ENCODE measurements at regions not wholly inside any gene's neighbourhood (a gene's known extent, or its start where the extent isn't known, plus 50 kb on each side); places are given as distances from the start of the nearest gene placed in this dataset.
"Not testable (repeated sequence)": the region's sequence is repeated elsewhere in the genome, so short reads cannot be mapped to it uniquely, and the experiment has no call there.

GRCh38 chr7:109479388-109479787 is 909.7 kb downstream of the DNAJB9 start:
- Histone ChIP-seq H3K4me1 (ENCODE audit: control insufficient read depth, insufficient read depth, low read length) (no peaks in the 10 kb centered on the region), H3K36me3 (ENCODE audit: control insufficient read depth, insufficient read depth, low read length) (no peaks in the 10 kb centered on the region), H3K27me3 (ENCODE audit: control insufficient read depth, insufficient read depth, low read length) (no peaks in the 10 kb centered on the region), H3K27ac (ENCODE audit: low read length) (no peak overlapping the region), H3K4me3 (ENCODE audit: low read length) (no peak overlapping the region), H3K9me3 (ENCODE audit: control insufficient read depth, insufficient read depth, low read length) (no peaks in the 10 kb centered on the region)
- WGBS (ENCODE audit: insufficient coverage, insufficient read length): no CpG with 5 or more reads among the region's 2 CpGs
- DNase-seq (ENCODE audit: low read depth, low spot score): no peak

DNA sequence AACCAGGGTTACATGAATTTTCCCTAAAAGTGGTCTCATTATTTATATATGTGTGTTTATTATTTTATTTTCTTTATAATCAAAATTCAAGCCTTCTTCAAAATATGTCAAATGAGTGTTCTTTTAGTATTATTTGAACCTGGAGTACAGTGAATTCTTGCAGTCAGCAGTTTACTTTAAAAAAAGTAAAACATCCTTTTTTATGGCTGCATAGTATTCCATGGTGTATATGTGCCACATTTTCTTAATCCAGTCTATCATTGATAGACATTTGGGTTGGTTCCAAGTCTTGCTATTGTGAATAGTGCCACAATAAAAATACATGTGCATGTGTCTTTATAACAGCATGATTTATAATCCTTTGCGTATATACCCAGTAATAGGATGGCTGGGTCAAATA is 920.9 kb downstream of the DNAJB9 start:
- not testable (repeated sequence) for H3K27me3 ChIP-seq (ENCODE audit: control insufficient read depth, insufficient read depth, low read length); H3K4me3 ChIP-seq (ENCODE audit: low read length); DNase-seq (ENCODE audit: low read depth, low spot score); H3K27ac ChIP-seq (ENCODE audit: low read length); H3K36me3 ChIP-seq (ENCODE audit: control insufficient read depth, insufficient read depth, low read length); H3K9me3 ChIP-seq (ENCODE audit: control insufficient read depth, insufficient read depth, low read length); H3K4me1 ChIP-seq (ENCODE audit: control insufficient read depth, insufficient read depth, low read length)
- no CpG with 5 or more reads among the region's 1 CpG for WGBS (ENCODE audit: insufficient coverage, insufficient read length)

- Histone ChIP-seq H3K4me1 (ENCODE audit: control insufficient read depth, insufficient read depth, low read length) (no peaks in the 10 kb centered on the region), H3K4me3 (ENCODE audit: low read length) (no peak overlapping the region), H3K36me3 (ENCODE audit: control insufficient read depth, insufficient read depth, low read length) (no peaks in the 10 kb centered on the region), H3K27me3 (ENCODE audit: control insufficient read depth, insufficient read depth, low read length) (no peaks in the 10 kb centered on the region), H3K9me3 (ENCODE audit: control insufficient read depth, insufficient read depth, low read length) (no peaks in the 10 kb centered on the region), H3K27ac (ENCODE audit: low read length) (no peak overlapping the region)
- no peak for DNase-seq (ENCODE audit: low read depth, low spot score)
- no CpG with 5 or more reads among the region's 5 CpGs for WGBS (ENCODE audit: insufficient coverage, insufficient read length)
Observed at GRCh38 chr7:109497053-109497452, 927.4 kb downstream of the DNAJB9 start.

GRCh38 chr7:109498131-109498530 is 928.5 kb downstream of the DNAJB9 start:
- Histone ChIP-seq H3K27ac (ENCODE audit: low read length) (no peak overlapping the region), H3K36me3 (ENCODE audit: control insufficient read depth, insufficient read depth, low read length) (no peaks in the 10 kb centered on the region), H3K4me1 (ENCODE audit: control insufficient read depth, insufficient read depth, low read length) (no peaks in the 10 kb centered on the region), H3K9me3 (ENCODE audit: control insufficient read depth, insufficient read depth, low read length) (no peaks in the 10 kb centered on the region), H3K27me3 (ENCODE audit: control insufficient read depth, insufficient read depth, low read length) (no peaks in the 10 kb centered on the region), H3K4me3 (ENCODE audit: low read length) (no peak overlapping the region)
- no peak for DNase-seq (ENCODE audit: low read depth, low spot score)
- WGBS (ENCODE audit: insufficient coverage, insufficient read length): no CpG with 5 or more reads among the region's 2 CpGs

DNA sequence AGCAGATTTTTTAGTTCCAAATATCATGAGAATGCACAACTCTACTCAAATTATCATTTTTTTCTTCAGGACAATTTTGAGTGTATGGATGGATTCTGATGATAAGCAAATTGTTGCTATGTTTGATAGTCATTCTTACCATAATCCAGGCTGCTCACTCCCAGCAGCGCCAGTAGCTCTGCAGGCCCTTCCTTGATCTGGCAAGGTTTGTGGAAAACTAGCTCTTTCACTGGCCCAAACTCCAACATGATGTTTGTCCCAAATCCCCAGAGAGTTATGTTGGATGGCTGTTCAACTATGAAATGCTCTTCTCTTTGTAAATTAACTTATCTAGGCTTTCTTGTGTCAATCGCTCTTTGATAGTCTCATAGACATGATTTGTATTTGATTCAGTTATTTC is 933.7 kb downstream of the DNAJB9 start:
- Histone ChIP-seq H3K27me3 (ENCODE audit: control insufficient read depth, insufficient read depth, low read length) (no peaks in the 10 kb centered on the region), H3K9me3 (ENCODE audit: control insufficient read depth, insufficient read depth, low read length) (no peaks in the 10 kb centered on the region), H3K4me3 (ENCODE audit: low read length) (no peak overlapping the region), H3K27ac (ENCODE audit: low read length) (no peak overlapping the region), H3K4me1 (ENCODE audit: control insufficient read depth, insufficient read depth, low read length) (no peaks in the 10 kb centered on the region), H3K36me3 (ENCODE audit: control insufficient read depth, insufficient read depth, low read length) (no peaks in the 10 kb centered on the region)
- no peak for DNase-seq (ENCODE audit: low read depth, low spot score)
- no CpG with 5 or more reads among the region's 2 CpGs for WGBS (ENCODE audit: insufficient coverage, insufficient read length)

DNA sequence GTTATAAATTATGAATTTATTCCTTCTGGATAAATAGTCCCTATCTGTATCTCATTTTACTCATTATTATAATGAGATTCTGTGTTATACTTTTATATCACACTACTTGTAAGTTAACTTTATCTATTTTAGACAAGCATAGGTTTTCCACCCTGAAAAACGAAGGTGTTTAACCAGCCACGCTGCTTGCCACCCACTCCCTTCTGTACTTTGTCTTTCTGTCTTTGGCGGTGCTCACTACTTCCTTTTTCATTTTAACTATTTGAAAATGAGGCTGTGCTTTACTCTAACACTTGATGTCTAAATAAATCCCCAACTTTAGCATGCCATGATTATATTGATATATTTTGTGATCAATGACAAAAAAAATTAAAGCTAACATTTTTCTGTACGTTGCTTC is 952.9 kb downstream of the DNAJB9 start:
- Histone ChIP-seq H3K4me1 (ENCODE audit: control insufficient read depth, insufficient read depth, low read length) (no peaks in the 10 kb centered on the region), H3K27me3 (ENCODE audit: control insufficient read depth, insufficient read depth, low read length) (no peaks in the 10 kb centered on the region), H3K9me3 (ENCODE audit: control insufficient read depth, insufficient read depth, low read length) (no peaks in the 10 kb centered on the region), H3K4me3 (ENCODE audit: low read length) (no peak overlapping the region), H3K36me3 (ENCODE audit: control insufficient read depth, insufficient read depth, low read length) (no peaks in the 10 kb centered on the region), H3K27ac (ENCODE audit: low read length) (no peak overlapping the region)
- DNase-seq (ENCODE audit: low read depth, low spot score): no peak
- no CpG with 5 or more reads among the region's 4 CpGs for WGBS (ENCODE audit: insufficient coverage, insufficient read length)

DNA sequence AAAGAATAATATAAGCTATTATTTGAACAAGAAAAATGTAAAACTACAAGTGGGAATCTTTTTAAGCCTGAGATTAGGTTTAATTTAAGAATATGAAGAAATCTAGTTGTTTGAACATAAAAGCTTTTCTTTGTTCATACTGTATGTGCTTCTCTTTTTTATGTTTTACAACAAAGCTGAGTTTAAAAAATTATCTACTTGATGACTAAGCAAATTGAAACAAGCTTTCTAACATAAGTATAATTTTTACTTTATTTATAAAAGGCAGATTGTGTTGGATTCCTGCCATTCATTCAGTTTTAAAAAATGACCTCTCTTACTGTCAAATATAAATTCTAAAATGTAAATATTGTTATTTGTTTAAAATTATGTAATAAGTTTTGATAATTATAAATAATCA is 958.2 kb downstream of the DNAJB9 start:
- no peaks in the 10 kb centered on the region for H3K27me3 ChIP-seq (ENCODE audit: control insufficient read depth, insufficient read depth, low read length)
- H3K36me3 ChIP-seq (ENCODE audit: control insufficient read depth, insufficient read depth, low read length): no peaks in the 10 kb centered on the region

DNA sequence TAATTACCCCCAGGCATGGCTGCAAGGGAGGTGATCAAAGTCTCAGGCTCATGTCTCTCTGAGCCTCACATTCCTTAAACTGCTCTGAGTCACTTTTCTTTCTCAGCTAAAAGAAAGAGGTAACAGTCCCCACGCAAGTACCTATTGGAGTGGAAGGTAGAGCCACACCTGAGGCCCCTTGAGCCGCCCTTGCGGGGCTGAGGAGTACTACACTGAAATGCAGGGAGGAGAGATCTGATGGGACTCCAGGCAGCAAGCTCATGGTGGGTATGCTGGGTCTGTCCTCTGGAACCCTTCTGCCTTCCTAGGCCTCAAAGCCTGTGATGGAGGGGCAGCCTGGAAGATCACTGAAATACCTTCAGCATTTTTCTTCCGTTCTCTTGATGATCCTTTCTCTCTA is 960.0 kb downstream of the DNAJB9 start:
- Histone ChIP-seq H3K4me1 (ENCODE audit: control insufficient read depth, insufficient read depth, low read length) (no peaks in the 10 kb centered on the region; the same call in 1 of the 2 replicates), H3K4me3 (ENCODE audit: low read length) (no peak overlapping the region), H3K9me3 (ENCODE audit: control insufficient read depth, insufficient read depth, low read length) (no peaks in the 10 kb centered on the region), H3K27ac (ENCODE audit: low read length) (no peak overlapping the region), H3K36me3 (ENCODE audit: control insufficient read depth, insufficient read depth, low read length) (no peaks in the 10 kb centered on the region), H3K27me3 (ENCODE audit: control insufficient read depth, insufficient read depth, low read length) (no peaks in the 10 kb centered on the region)
- no CpG with 5 or more reads among the region's 4 CpGs for WGBS (ENCODE audit: insufficient coverage, insufficient read length)
- no peak for DNase-seq (ENCODE audit: low read depth, low spot score)

More for the DNA sequence above, 958.2 kb downstream of the DNAJB9 start:
- no peaks in the 10 kb centered on the region for H3K9me3 ChIP-seq (ENCODE audit: control insufficient read depth, insufficient read depth, low read length)
- H3K27ac ChIP-seq (ENCODE audit: low read length): no peak overlapping the region
- no peaks in the 10 kb centered on the region; the same call in 1 of the 2 replicates for H3K4me1 ChIP-seq (ENCODE audit: control insufficient read depth, insufficient read depth, low read length)
- no peak overlapping the region for H3K4me3 ChIP-seq (ENCODE audit: low read length)
- no peak for DNase-seq (ENCODE audit: low read depth, low spot score)

DNA sequence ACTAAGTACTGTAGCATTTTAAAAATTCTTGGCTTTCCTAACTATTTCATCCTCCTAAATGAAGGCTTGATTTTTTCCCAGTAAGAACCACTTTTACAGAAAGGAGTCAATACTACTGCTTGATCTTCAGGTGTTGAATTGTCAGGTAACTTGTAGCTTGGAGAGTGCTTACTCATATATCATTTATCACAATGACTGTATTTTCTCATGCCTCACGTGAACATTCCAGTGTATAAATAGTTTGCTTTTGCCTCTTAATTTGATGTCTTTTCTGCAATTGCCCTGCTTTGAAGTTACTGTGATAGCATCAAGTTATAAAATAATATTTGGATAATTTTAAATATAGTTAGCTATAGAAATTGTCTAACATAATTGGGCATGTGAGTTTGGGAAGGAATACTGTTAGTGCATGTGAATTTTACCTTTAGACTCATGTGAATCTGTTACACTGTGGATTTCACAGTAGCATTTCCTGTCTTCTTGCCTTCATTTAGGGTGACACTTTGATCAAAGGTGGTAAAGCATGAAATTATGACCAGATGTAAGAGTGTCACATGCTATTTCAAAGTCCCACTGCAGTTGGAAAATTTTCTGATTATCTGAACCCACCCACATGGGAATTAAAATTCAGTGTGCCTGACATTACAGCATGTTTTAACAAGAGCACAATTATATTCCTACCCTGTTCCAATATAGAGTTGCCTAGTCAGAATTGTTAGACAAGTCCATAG is 962.8 kb downstream of the DNAJB9 start:
- no peaks in the 10 kb centered on the region; the same call in 1 of the 2 replicates for H3K4me1 ChIP-seq (ENCODE audit: control insufficient read depth, insufficient read depth, low read length)
- DNase-seq (ENCODE audit: low read depth, low spot score): no peak
- WGBS (ENCODE audit: insufficient coverage, insufficient read length): no CpG with 5 or more reads among the region's 1 CpG
- no peak overlapping the region for H3K27ac ChIP-seq (ENCODE audit: low read length)
- no peaks in the 10 kb centered on the region for H3K9me3 ChIP-seq (ENCODE audit: control insufficient read depth, insufficient read depth, low read length)
- no peaks in the 10 kb centered on the region for H3K36me3 ChIP-seq (ENCODE audit: control insufficient read depth, insufficient read depth, low read length)
- no peak overlapping the region for H3K4me3 ChIP-seq (ENCODE audit: low read length)
- H3K27me3 ChIP-seq (ENCODE audit: control insufficient read depth, insufficient read depth, low read length): no peaks in the 10 kb centered on the region

- H3K4me1 ChIP-seq (ENCODE audit: control insufficient read depth, insufficient read depth, low read length): no peaks in the 10 kb centered on the region
- no peaks in the 10 kb centered on the region for H3K9me3 ChIP-seq (ENCODE audit: control insufficient read depth, insufficient read depth, low read length)
- no peaks in the 10 kb centered on the region for H3K36me3 ChIP-seq (ENCODE audit: control insufficient read depth, insufficient read depth, low read length)
- DNase-seq (ENCODE audit: low read depth, low spot score): no peak
- H3K27me3 ChIP-seq (ENCODE audit: control insufficient read depth, insufficient read depth, low read length): no peaks in the 10 kb centered on the region
- H3K27ac ChIP-seq (ENCODE audit: low read length): no peak overlapping the region
- no CpG with 5 or more reads among the region's 3 CpGs for WGBS (ENCODE audit: insufficient coverage, insufficient read length)
- H3K4me3 ChIP-seq (ENCODE audit: low read length): no peak overlapping the region
Observed at GRCh38 chr7:109545686-109546085, 976.0 kb downstream of the DNAJB9 start.

DNA sequence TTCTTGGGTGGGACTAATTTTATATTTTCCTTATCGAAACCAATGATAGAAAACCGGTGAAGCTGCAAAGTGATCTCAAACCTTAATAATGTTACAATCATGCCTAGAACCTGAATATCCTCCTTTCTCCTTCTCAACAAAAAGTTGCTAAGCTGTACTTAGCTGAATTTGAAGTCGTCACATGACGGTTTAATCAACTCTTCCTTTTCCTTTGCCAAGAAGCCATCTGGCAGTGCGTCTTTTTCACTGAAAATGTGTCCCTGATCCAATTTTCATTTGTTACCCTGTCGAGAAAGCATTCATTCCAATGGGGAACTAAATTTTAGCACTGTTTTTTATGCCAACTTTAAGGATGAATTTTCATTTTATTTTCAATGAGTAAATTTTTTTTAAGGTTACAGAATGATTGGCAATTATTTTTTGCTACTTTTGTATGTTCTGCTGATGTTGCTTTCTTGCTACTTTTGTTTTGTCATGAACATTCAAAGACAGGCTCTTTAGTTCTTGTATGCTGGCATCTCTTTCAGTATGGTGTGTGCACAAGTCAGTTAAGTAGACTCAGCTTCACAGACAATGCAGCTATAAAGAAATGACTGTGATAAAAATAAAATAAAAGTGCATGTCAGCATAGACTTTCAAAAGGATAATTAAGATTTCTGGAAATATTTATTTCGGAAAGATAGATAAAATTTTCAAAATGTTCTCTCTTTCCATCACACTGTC is 980.0 kb downstream of the DNAJB9 start:
- H3K27me3 ChIP-seq (ENCODE audit: control insufficient read depth, insufficient read depth, low read length): no peaks in the 10 kb centered on the region
- no CpG with 5 or more reads among the region's 7 CpGs for WGBS (ENCODE audit: insufficient coverage, insufficient read length)

More for the DNA sequence above, 980.0 kb downstream of the DNAJB9 start:
- Histone ChIP-seq H3K4me1 (ENCODE audit: control insufficient read depth, insufficient read depth, low read length) (0 out of 2 replicates have a peak, but pooled peaks cover 2% of the 10 kb centered on the region), H3K27ac (ENCODE audit: low read length) (no peak overlapping the region), H3K4me3 (ENCODE audit: low read length) (no peak overlapping the region), H3K36me3 (ENCODE audit: control insufficient read depth, insufficient read depth, low read length) (no peaks in the 10 kb centered on the region), H3K9me3 (ENCODE audit: control insufficient read depth, insufficient read depth, low read length) (no peaks in the 10 kb centered on the region)
- DNase-seq (ENCODE audit: low read depth, low spot score): no peak
